HG03354 (cell line): ENCODE measurements at regions not wholly inside any gene's neighbourhood (a gene's known extent, or its start where the extent isn't known, plus 50 kb on each side); places are given as distances from the start of the nearest gene placed in this dataset.
"Not testable (repeated sequence)": the region's sequence is repeated elsewhere in the genome, so short reads cannot be mapped to it uniquely, and the experiment has no call there.

Experiments
- ATAC-seq: cut with Tn5 transposase; IDR thresholded peaks from one replicate; pipeline ENCODE4 v1.9.1; 2021; ENCODE audit warnings: mild to moderate bottlenecking; ENCODE audit not compliant: unreplicated experiment, poor library complexity, severe bottlenecking

DNA sequence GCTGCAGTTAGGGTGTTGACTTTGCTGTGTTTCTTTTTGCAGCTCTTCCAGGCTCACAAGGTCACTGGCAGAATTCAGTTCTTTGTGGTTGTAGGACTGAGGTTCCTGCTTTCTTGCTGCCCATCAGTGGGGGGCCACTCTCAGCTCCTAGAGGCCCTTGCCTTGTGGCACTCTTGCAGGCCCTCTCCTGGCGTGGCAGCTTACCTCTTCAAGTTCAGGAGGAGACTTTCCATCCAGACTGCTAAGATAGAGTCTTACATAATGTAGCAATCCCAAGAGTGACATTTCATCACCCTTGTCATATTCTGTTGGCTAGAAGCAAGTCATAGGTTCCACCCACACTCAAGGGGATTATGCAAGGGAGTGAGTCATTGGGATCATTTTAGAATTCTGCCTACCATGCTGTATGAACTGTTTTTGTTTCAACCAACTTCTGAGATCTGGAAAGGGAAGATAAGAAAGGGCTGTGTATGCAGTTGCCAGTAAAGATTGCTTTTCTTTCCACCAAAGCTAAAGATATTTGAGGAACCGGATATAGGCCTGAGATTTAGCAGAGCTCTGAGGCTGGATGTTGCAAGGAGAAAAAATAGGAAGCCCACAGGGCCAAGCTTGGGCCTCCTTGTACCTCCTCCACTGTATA is 91.7 kb downstream of the FAM72B start:
- ATAC-seq: not testable (repeated sequence)

DNA sequence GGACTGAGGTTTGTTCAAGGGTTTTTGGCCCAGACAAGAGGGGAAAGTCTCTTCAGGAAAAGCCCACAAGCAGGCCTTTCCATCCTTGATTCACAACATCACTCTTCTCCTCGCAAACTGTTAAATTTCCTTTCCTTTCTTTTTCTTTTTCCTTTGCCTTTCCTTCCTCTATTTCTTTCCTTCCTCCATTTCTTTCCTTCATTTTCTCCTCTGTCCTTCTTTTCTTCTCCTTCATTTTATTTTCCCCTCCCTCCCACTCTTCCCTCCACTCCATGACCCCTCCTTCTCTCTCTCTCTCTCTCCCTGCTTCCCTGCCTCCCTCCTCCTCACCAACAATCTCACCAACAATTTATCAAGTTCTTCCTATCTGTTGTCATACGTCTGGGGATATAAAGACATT is 89.1 kb downstream of the FAM72B start:
- ATAC-seq: not testable (repeated sequence)

DNA sequence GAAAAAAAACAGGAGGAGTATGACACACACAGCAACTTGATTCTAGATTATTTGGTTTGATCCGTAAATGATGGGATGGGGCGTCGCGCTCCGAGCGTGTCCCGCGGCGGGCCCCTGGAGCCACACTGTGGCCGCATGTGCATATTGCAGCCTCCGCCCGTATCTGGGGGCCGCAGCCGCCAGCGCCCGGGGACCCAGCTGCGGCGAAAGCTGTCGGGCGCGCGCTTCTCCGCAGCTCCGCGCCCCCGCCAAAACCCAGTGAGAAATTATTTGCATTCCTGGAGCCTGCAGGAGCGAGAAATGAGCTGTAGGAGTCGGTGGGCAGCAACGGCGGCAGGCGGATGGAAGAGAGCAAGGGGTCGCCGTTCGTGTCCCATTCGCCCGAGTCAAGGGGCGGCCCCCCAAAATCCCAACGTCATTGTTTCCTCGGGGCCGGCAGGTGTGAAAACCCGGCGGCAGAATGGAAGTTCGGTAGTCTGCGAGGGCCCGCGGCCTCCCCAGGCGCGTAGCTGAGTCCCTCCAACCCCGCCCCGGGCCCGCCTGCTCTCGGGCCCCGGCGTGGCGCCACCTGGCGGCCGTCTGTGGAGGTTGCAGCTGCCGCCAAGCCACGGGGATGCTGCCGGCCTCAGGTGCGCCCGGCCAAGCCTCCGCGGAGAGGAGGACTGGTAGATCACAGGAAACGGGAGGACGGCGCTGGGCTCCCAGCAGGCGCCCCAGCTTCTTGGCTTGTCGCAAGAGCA is 86.8 kb downstream of the FAM72B start:
- ATAC-seq: peak; percentile 95

DNA sequence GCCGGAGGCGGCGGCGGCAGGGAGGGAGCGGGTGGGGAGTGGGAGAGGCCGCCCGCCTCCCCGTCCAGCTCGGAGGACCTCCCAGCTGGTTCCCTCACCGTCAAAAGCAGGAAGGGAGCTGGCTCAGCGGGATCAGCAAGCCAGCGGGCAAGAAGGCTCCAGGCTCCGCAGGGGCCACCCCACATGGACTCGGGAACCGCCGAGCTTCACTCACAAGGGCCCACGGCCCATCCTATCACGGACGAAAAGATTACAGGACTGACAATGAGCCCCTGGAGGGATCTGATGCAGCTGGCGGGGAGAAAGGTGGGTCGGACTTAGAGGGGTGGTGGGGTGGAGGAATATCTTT is 86.3 kb downstream of the FAM72B start:
- ATAC-seq: not testable (repeated sequence)

DNA sequence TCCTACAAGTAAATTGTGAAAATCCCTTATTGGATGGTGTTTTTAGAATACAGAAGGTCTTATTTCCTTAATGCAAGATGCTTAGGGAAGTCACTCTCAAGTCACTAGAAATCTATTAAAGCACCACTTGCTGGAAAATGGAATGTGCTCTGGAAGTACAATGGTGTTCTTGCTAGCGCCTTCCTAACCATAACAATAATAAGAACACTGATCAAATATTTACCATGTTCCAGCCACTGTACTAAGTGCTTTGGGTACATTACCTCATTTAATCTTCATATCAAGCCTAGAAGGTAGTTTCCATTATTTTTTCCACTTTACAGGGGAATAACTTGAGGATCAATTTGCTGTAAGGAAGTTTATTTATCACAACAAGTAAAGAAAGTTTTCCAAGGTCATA is 75.1 kb downstream of the FAM72B start:
- not testable (repeated sequence) for ATAC-seq

DNA sequence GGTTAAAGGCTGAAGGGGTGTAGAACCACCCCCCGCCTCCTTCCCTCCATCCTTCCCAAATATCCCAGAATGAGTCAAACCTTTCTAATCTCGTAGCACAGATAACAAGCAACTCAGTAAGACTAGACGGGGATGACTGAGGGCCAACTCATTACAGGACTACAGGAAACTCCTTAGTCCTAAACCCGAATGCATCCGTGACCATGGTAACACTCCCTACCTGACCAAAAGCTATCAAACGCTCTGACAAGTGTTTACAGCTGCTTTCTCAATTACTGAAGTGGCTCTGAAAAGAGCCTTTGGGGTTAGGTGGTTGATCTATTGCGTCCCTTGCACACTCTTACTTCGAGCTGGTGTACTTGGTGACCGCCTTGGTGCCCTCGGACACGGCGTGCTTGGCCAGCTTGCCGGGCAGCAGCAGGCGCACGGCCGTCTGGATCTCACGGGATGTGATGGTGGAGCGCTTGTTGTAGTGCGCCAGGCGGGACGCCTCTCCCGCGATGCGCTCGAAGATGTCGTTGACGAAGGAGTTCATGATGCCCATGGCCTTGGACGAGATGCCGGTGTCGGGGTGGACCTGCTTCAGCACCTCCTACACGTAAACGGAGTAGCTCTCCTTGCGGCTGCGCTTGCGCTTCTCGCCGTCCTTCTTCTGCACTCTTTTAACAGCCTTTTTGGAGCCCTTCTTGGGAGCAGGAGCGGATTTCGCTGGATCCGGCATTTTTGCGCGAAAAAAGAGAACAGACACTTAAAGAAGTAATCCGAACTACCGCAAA is 67.4 kb downstream of the FAM72B start:
- not testable (repeated sequence) for ATAC-seq

DNA sequence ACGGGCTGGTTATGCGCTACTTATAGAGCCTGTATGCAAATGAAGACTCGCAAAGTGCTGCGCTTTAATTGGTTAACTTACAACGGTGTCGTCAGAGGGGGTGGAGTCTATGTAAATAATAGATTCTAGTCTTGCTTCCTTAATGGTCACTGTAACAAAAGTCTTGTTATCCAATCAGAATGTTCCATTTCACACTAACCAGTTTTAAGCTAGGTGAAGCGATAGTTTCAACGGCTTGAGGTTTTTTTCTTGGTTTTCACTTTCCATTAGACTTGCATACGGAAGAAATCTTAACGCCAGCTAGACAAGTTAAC is 66.9 kb downstream of the FAM72B start:
- ATAC-seq: peak; percentile 66

DNA sequence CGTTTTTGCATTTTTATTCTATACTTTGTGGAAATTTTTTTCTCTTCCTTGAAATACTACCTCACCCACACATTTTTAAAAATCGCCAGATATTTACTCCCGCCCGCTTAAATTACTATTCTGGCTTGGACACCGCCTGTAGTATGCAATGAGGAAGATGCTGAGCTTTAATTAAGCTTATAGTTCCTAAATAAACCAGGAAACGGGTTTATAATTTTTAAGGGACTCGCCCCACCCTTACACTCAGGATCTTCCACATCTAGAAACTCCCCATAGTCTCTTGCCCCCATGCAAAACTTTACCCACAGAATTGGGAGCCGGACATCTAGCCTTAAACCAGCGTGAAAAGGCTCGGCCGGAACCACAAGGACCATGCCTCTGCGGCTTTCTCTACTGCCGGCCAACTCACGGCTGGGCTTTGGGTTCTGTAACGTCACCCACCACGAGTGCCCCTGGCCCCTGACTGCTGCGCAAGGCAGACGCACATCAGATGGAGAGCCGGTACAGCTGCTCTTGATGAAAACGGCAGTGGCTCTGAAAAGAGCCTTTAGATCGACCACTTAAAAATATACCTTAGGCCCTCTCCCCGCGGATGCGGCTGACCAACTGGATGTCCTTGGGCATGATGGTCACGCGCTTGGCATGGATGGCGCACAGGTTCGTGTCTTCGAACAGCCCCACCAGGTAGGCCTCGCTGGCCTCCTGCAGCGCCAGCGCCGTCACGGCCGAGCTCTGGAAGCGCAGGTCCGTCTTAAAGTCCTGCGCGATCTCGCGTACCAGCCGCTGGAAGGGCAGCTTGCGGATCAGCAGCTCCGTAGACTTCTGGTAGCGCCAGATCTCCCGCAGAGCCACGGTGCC is 66.3 kb downstream of the FAM72B start:
- ATAC-seq: peak; percentile 17
